GM19324 (cell line): ENCODE measurements at regions not wholly inside any gene's neighbourhood (a gene's known extent, or its start where the extent isn't known, plus 50 kb on each side); places are given as distances from the start of the nearest gene placed in this dataset.
"Not testable (repeated sequence)": the region's sequence is repeated elsewhere in the genome, so short reads cannot be mapped to it uniquely, and the experiment has no call there.

Experiments used
- ATAC-seq: cut with Tn5 transposase; IDR thresholded peaks from one replicate; pipeline ENCODE4 v1.9.1; 2021; ENCODE audit warnings: mild to moderate bottlenecking, moderate library complexity; ENCODE audit not compliant: unreplicated experiment, low FRiP score

- no peak for ATAC-seq
Measured at GRCh38 chrX:13478740-13479451, 90.5 kb upstream of the EGFL6 start.

- no peak for ATAC-seq
Measured at GRCh38 chrX:13476384-13476783, 93.0 kb upstream of the EGFL6 start.

GRCh38 chrX:13474164-13474516, 95.3 kb upstream of the EGFL6 start:
- ATAC-seq, result peak; percentile 52

GRCh38 chrX:13473442-13474163, 95.8 kb upstream of the EGFL6 start:
- ATAC-seq, result peak; percentile 74

- ATAC-seq, result no peak
Measured at GRCh38 chrX:13472975-13473374, 96.4 kb upstream of the EGFL6 start.

- no peak for ATAC-seq
Measured at GRCh38 chrX:13471269-13471668, 98.1 kb upstream of the EGFL6 start.

GRCh38 chrX:13470685-13470977, 98.8 kb upstream of the EGFL6 start:
- ATAC-seq, result no peak

- ATAC-seq, result no peak
Measured at GRCh38 chrX:13469963-13470684, 99.3 kb upstream of the EGFL6 start.

- ATAC-seq, result no peak
Measured at GRCh38 chrX:13468096-13468495, 101.3 kb upstream of the EGFL6 start.

GRCh38 chrX:13467243-13467642, 102.2 kb upstream of the EGFL6 start:
- no peak for ATAC-seq

- ATAC-seq, result no peak
Measured at GRCh38 chrX:13464599-13465275, 104.7 kb upstream of the EGFL6 start.

GRCh38 chrX:13463608-13464007, 105.8 kb upstream of the EGFL6 start:
- no peak for ATAC-seq

- no peak for ATAC-seq
Measured at GRCh38 chrX:13452283-13452682, 117.1 kb upstream of the EGFL6 start.

GRCh38 chrX:13449441-13449840, 120.0 kb upstream of the EGFL6 start:
- no peak for ATAC-seq

GRCh38 chrX:13448941-13449340, 120.5 kb upstream of the EGFL6 start:
- no peak for ATAC-seq

- not testable (repeated sequence) for ATAC-seq
Measured at GRCh38 chrX:13441608-13442007, 121.8 kb upstream of the ATXN3L start.

GRCh38 chrX:13440176-13440575, 120.3 kb upstream of the ATXN3L start:
- no peak for ATAC-seq

GRCh38 chrX:13433298-13433605, 113.4 kb upstream of the ATXN3L start:
- ATAC-seq, result no peak

GRCh38 chrX:13432414-13433297, 112.8 kb upstream of the ATXN3L start:
- no peak for ATAC-seq

GRCh38 chrX:13430136-13430827, 110.4 kb upstream of the ATXN3L start:
- no peak for ATAC-seq
